ENCODE measurements at regions not wholly inside any gene's neighbourhood (a gene's known extent, or its start where the extent isn't known, plus 50 kb on each side); places are given as distances from the start of the nearest gene placed in this dataset.

DNA sequence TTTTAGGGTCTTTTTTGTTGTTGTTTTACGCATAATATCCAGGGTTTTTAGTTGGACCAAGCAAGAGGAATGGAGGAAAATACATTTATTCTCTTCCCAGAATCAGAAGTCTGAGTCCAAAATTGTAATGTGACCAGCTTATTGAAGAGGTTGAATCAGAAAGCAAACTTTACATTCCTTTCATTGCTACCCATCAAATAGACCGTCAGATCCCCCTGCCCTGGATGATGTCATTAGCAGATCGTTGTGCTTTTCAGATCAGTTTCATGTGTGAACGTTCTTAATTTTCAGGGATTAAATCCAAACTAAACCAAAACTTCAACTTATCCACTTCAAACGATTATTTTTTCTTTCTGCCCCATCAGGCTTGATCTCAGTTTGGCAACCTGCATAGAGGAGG lies 85.7 kb upstream of the NGF start:
- DNase-seq (ENCODE audit: low read depth in 4 of 4, low spot score in 1 of 4), result no peak

DNA sequence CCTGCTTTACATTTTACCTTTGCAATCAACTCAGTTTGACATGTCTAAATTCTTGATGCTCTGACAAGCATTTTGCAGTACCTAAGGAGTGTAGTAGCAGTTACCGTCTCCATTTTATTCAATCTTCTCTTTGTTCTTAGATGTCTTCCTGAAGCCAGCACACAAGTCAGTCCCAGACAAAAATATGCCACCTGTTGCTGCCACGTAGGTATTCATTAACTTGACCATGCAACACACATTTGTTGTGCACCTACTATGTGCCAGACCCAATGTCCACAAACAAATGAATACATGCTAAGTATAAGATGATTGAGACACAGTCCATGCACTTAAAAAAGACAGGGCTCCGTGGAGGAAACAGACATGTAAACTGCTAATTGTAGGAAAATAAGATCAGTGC lies 81.5 kb upstream of the NGF start:
- DNase-seq (ENCODE audit: low read depth in 4 of 4, low spot score in 1 of 4), result no peak

- no peak for DNase-seq (ENCODE audit: low read depth in 4 of 4, low spot score in 1 of 4)
These were observed 75.6 kb upstream of the NGF start for GRCh38 chr1:115413621-115414020.

DNA sequence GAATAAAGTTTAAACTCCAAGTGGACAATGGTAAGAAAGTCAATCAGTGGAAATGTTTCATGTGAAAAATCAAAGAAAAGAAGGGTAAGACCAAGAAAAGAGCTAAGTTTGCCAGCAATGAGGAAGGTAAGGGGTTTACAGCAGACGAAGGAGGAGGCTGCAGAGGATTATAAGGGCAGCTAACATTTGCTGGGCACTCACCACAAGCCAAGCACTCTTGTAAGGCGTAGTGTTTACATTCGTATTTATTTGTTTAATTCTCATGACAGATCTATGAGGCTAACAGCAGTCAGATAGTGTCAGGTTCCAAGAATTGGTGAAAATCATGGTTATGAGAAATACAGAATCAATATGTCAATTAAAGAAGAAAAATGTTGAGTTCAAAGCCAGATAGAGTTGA lies 75.2 kb upstream of the NGF start:
- DNase-seq (ENCODE audit: low read depth in 4 of 4, low spot score in 1 of 4), result no peak

DNA sequence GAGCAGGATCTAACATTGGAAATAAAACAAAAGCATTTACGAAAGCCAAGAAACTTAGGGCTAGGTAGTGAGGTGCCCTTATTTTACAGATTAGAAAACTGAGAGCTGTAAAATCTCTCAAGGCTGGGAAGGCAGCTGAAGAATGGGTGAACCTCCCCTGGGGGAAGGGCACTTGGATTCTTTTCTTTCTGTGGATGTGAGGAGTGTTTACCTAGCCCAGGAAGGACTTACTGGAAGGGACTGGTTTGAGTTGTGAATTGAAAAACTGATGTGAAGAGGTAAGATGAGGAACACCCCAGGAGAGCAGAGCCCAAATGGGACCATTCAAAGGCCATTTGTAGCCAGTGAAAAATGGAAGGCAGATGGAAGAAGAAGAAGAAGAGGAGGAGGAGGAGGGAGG lies 74.7 kb upstream of the NGF start:
- DNase-seq (ENCODE audit: low read depth in 4 of 4, low spot score in 1 of 4), result no peak

DNA sequence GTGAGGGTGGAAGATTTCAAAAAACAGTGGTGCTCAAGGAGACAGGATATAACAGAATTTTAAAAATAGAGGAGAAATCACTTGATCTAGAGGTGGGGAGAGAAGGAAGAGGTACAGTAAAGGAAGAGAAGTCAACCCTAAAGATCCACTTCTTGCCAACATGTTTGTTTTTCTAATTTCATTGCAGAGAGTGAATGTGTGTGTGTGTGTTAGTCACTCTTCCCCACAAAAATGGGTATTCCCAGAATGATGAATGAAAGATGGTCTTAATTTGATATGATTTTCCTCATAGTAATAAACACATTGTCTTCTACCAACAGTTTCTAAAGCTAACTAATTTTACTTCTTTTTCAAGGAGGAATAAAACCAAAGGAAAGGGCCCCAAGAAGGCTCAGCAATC lies 74.2 kb upstream of the NGF start:
- DNase-seq (ENCODE audit: low read depth in 4 of 4, low spot score in 1 of 4), result no peak

DNA sequence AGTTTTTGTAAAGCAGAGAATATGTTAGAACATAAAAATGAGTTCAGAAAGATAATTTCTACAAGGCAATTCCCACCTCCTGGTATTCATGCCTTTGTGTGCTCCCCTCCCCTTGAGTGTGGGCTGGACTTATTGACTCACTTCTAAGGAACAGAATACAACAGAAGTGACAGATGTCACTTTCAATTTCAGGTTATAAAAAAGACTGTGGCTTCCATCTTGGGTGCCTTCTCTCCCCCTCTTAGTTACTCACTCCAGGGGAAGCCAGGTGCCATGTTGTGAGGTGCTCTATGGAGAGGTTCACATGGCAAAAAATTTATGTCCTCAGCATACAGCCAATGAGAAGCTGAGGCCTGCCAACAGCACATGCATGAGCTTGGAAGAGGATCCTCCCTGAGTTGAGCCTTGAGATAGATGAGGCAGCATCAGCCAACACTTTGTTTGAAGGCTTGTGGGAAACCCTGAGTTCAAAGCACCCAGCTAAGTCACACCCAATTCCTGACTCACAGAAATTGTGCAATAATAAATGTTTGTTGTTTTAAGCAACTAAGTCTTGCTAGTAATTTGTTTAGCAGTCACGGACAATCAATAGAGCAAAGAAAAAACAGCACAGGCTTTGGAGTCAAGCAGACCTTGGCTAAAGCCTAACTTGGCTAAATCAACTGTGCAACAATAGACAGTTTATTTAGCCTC lies 73.5 kb upstream of the NGF start:
- no peak for DNase-seq (ENCODE audit: low read depth in 4 of 4, low spot score in 1 of 4)

DNA sequence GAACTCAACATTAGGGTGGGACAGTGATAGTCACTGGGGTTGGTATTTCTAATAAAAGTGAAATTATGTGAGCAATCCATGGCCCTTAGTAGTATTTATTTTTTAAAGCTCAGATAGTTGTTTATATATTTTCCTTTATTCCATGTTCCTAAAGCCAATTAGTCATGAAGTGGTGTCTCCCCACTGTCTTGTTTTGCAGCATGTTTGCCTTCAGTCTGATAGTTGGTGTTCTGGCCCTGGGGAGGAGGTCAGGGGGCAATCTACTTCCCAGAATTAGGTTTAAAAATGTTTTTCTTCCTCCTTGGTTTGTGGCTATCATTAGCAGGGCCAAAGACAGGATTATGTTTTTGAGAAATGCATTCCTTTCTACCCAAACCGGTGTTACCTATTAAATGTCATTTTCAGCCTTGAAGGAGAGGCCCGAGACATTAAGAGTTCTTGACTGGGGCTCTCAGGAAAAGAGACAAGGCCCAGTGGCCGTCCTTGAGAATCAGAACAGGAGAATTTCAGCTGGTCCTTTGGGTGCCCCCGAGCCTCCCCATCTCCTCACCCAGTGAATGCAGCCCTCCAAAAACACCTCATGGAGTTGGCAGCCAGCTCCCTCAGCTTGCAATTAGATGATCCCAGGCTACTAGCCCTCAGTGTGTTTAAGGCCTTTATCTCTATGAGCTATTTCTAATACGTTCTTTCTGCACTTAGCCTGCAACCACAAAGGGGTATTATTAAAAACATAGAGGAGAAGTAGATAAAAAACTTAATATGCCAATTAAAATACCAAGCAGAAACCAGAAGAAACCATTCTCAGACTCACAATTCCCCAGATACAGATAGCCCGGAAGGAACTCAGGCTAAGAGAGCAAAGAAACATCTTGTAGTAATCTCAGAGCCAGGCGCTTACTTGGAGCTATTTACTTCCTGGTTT lies 71.3 kb upstream of the NGF start:
- no peak for DNase-seq (ENCODE audit: low read depth in 4 of 4, low spot score in 1 of 4)

DNA sequence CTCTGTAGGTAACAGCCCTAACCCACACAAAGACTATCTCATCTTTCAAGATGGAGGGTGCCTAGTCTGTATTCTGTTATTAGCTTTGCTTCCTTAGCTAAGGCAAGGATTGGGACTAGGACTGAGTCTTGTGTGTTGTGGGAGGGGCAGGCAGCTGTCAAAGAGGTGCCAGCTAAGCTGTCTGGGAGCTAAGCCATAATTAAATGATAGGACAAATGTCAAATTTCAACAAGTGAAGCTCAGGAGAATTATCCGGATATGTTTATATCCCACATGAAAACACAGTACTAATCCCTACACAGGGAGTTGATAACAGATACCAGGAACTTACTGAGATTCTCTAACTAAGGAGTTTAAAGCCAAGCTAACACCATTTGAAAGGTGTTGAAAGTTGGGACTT lies 70.5 kb upstream of the NGF start:
- DNase-seq (ENCODE audit: low read depth in 4 of 4, low spot score in 1 of 4), result no peak

DNA sequence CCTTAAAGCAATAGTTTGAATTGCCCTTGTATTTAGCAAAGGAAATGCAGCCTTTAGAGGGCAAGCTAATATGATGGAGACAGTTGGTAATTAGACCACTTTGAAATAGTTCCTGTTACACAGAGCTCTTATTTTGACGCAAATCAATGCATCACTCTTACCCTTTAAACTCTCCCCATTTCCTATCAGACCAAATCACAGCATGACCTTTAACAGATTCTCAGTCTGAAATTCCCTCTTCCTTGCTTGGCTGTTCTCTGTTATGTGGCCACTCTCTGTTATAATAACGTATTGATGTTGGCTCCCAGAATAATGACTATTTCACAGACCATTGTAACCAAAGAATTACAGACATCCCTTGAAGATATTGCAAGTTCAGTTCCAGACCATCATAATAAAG lies 66.9 kb upstream of the NGF start:
- no peak for DNase-seq (ENCODE audit: low read depth in 4 of 4, low spot score in 1 of 4)

- DNase-seq (ENCODE audit: low read depth in 4 of 4, low spot score in 1 of 4), result no peak
These were observed 64.7 kb upstream of the NGF start for GRCh38 chr1:115402753-115403184.

GRCh38 chr1:115401676-115402075 lies 63.6 kb upstream of the NGF start:
- DNase-seq (ENCODE audit: low read depth in 4 of 4, low spot score in 1 of 4), result no peak

GRCh38 chr1:115400891-115401290 lies 62.8 kb upstream of the NGF start:
- DNase-seq (ENCODE audit: low read depth in 4 of 4, low spot score in 1 of 4), result no peak

- DNase-seq (ENCODE audit: low read depth in 4 of 4, low spot score in 1 of 4), result no peak
These were observed 62.4 kb upstream of the NGF start for GRCh38 chr1:115400426-115400825.

DNA sequence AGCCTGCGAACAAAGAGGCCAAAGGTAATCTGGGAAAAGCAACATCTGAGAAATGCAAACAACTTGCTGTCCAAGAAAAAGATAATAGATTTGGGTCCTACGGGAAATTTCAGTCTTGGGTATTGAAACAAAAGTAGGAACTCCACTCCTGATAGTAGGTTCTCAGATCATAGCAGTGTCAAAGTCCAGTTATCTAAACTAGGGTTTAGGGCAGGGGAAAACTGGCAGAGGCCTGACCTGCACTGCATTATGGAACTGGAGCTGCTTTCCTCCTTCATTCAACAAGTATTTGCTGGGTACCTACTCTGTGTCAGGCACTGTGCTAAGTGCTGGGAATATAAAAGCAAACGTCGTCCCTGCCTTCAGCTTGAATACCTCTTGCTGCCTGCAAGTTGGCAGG lies 60.7 kb upstream of the NGF start:
- no peak for DNase-seq (ENCODE audit: low read depth in 4 of 4, low spot score in 1 of 4)
